SK-N-SH (cell line): ENCODE measurements at regions not wholly inside any gene's neighbourhood (a gene's known extent, or its start where the extent isn't known, plus 50 kb on each side); places are given as distances from the start of the nearest gene placed in this dataset.
A peak's percentile ranks its signal among the peaks of the same experiment; 100 is the strongest.

Experiments
- CTCF ChIA-PET: fragments of 300-600, 350-600 bp; formaldehyde crosslinking; extraction: SDS; loops from one replicate; lab custom pipeline; 2021; lab: Yijun Ruan, JAX
- POLR2A ChIA-PET: fragments of 350-600 bp; sonication (Branson Sonifier 250); formaldehyde crosslinking; extraction: SDS; loops from one replicate; lab custom pipeline; 2020; ENCODE audit warnings: antibody characterized with exemption, inconsistent platforms; lab: Yijun Ruan, JAX
- DNase-seq: peaks from one replicate; pipeline ENCODE4 v3.0.0; 2012
- H2AFZ ChIP-seq: fragments of 200-600 bp; sonication (generic); 2 replicates; pipeline ENCODE4 v1.8.1; 2016; ENCODE audit warnings: antibody characterized with exemption, mild to moderate bottlenecking, low read depth
- H3F3A ChIP-seq: fragments of 200-600 bp; sonication (generic); replicated peaks from 2 replicates; pipeline ENCODE3; 2016; ENCODE audit warnings: antibody characterized with exemption, mild to moderate bottlenecking; ENCODE audit not compliant: insufficient read depth
- H3K27ac ChIP-seq, 2 experiments: fragments of 200-500 bp in 1 of 2; fragments of 200-600 bp in 1 of 2; sonication (Bioruptor generic) in 1 of 2; sonication (generic), shearing (Covaris generic) in 1 of 2; 2 replicates each; pipeline versions ENCODE4 v1.5.1 to v1.6.1; 2014 to 2016; ENCODE audit warnings: low read depth in 2 of 2, inconsistent platforms in 1 of 2, low read length in 1 of 2, mild to moderate bottlenecking in 1 of 2, mixed read lengths in 1 of 2
- H3K27me3 ChIP-seq: fragments of 200-600 bp; sonication (generic), shearing (Covaris generic); 2 replicates; pipeline ENCODE4 v1.6.1; 2016; ENCODE audit warnings: mixed run types; ENCODE audit not compliant: insufficient read depth
- H3K36me3 ChIP-seq, 2 experiments: fragments of 200-500 bp in 1 of 2; fragments of 200-600 bp in 1 of 2; sonication (Bioruptor generic) in 1 of 2; sonication (generic) in 1 of 2; replicated peaks in 1 of 2; 2 replicates each; pipeline versions ENCODE3 to v1.5.1; 2014 to 2016; ENCODE audit warnings: low read length in 1 of 2, mild to moderate bottlenecking in 1 of 2; ENCODE audit not compliant: insufficient read depth in 2 of 2, control insufficient read depth in 1 of 2
- H3K4me1 ChIP-seq, 2 experiments: fragments of 200-500 bp in 1 of 2; fragments of 200-600 bp in 1 of 2; sonication (Bioruptor generic) in 1 of 2; sonication (generic), shearing (Covaris generic) in 1 of 2; 2 replicates each; pipeline versions ENCODE4 v1.5.1 to v1.6.1; 2014 to 2016; ENCODE audit warnings: low read depth in 1 of 2, low read length in 1 of 2, mixed run types in 1 of 2; ENCODE audit not compliant: insufficient read depth in 2 of 2, control insufficient read depth in 1 of 2
- H3K4me2 ChIP-seq: fragments of 200-600 bp; sonication (generic), shearing (Covaris generic); 2 replicates; pipeline ENCODE4 v1.6.1; 2017; ENCODE audit warnings: mixed run types
- H3K4me3 ChIP-seq, 2 experiments: fragments of 200-500 bp in 1 of 2; fragments of 200-600 bp in 1 of 2; sonication (Bioruptor generic) in 1 of 2; sonication (generic), shearing (Covaris generic) in 1 of 2; 2 replicates each; pipeline versions ENCODE4 v1.5.1 to v1.8.1; 2014 to 2016; ENCODE audit warnings: low read depth in 2 of 2, inconsistent platforms in 1 of 2, low read length in 1 of 2, mild to moderate bottlenecking in 1 of 2, mixed read lengths in 1 of 2, moderate library complexity in 1 of 2
- H3K79me2 ChIP-seq: fragments of 200-600 bp; sonication (generic); 2 replicates; pipeline ENCODE4 v1.8.1; 2017; ENCODE audit warnings: mild to moderate bottlenecking; ENCODE audit not compliant: insufficient read depth
- H3K9ac ChIP-seq: fragments of 200-600 bp; sonication (generic); 2 replicates; pipeline ENCODE4 v1.6.1; 2017; ENCODE audit warnings: mixed run types
- H3K9me2 ChIP-seq: fragments of 200-600 bp; sonication (generic); 2 replicates; pipeline ENCODE4 v1.6.1; 2017; ENCODE audit warnings: mixed run types
- H3K9me3 ChIP-seq: fragments of 200-600 bp; sonication (generic); 2 replicates; pipeline ENCODE4 v1.6.1; 2017; ENCODE audit warnings: mixed run types, mild to moderate bottlenecking, moderate library complexity
- H4K20me1 ChIP-seq: fragments of 200-600 bp; sonication (generic); 2 replicates; pipeline ENCODE4 v1.6.1; 2017; ENCODE audit warnings: mild to moderate bottlenecking, mixed run types; ENCODE audit not compliant: insufficient read depth
- EP300 ChIP-seq, 2 experiments: IDR thresholded peaks; 2 replicates each; pipeline versions ENCODE4 v1.4.0 to v1.6.1; 2012; ENCODE audit warnings: borderline replicate concordance in 1 of 2, low read depth in 1 of 2, low read length in 1 of 2
- FOSL2 ChIP-seq: IDR thresholded peaks from 2 replicates; pipeline ENCODE4 v1.4.0; 2012; ENCODE audit warnings: low read depth, mild to moderate bottlenecking, moderate library complexity, borderline replicate concordance
- FOXJ3 ChIP-seq: sonication (generic); formaldehyde crosslinking; IDR thresholded peaks from 2 replicates; pipeline ENCODE4 v1.5.1; 2020; ENCODE audit warnings: mild to moderate bottlenecking, missing genetic modification reagents
- FOXM1 ChIP-seq: IDR thresholded peaks from 2 replicates; pipeline ENCODE4 v1.4.0; 2012; ENCODE audit warnings: low read depth, mild to moderate bottlenecking
- GABPA ChIP-seq: IDR thresholded peaks from 2 replicates; pipeline ENCODE4 v1.4.0; 2012; ENCODE audit warnings: low read depth, mild to moderate bottlenecking
- JUND ChIP-seq: IDR thresholded peaks from 2 replicates; pipeline ENCODE4 v1.4.0; 2012
- MEF2A ChIP-seq: IDR thresholded peaks from 2 replicates; pipeline ENCODE4 v1.4.0; 2012; ENCODE audit warnings: low read depth, borderline replicate concordance
- RAD21 ChIP-seq: IDR thresholded peaks from 2 replicates; pipeline ENCODE4 v1.6.1; 2012; ENCODE audit warnings: mild to moderate bottlenecking, low read length
- RFX5 ChIP-seq: IDR thresholded peaks from 2 replicates; pipeline ENCODE4 v1.6.1; 2012; ENCODE audit warnings: mild to moderate bottlenecking, improper control_type of control experiment, low read length
- TCF12 ChIP-seq: IDR thresholded peaks from 2 replicates; pipeline ENCODE4 v1.4.0; 2012
- TEAD4 ChIP-seq: IDR thresholded peaks from 2 replicates; pipeline ENCODE4 v1.4.0; 2012; ENCODE audit warnings: mild to moderate bottlenecking, borderline replicate concordance; ENCODE audit not compliant: insufficient read depth
- WGBS: methylation state at CpG from one replicate; pipeline ENCODE4 v1.1.6; 2017; ENCODE audit warnings: low lambda C conversion rate; 5-methylcytosine and 5-hydroxymethylcytosine counted together
- TF ChIP-seq, protein P1 (sequence below): fragments of 200-600 bp; sonication (generic); IDR thresholded peaks from 2 replicates; pipeline ENCODE4 v1.6.1; 2017; ENCODE audit warnings: antibody characterized with exemption, mild to moderate bottlenecking, moderate library complexity
- TF ChIP-seq, protein P2 (sequence below): IDR thresholded peaks from 2 replicates; pipeline ENCODE4; 2012
- TF ChIP-seq, protein P3 (sequence below): IDR thresholded peaks from 2 replicates; pipeline ENCODE4 v1.4.0; 2012; ENCODE audit warnings: low read depth, borderline replicate concordance

DNA sequence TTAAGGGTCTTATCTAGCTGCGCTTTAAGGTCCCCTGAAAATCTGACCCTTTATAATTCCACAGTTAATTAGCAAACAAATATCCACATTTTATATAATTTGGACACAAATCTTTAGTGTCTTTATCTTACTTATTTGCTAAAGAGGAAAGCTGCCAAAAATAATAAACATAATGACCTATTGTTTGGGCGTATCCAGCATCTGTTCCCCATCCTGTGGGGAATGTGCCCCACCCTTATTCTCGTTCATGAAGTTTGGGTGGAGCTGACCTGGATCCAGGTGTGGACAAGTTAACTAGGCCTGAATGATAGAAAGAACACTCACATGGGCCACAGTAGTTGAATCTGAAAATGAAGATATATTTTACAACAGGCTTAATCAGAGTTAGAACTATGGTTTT lies 218.3 kb downstream of the CRPPA start:
- no peak overlapping the region for H3K9ac ChIP-seq
- ChIA-PET POLR2A (no interaction called here), CTCF (interaction anchor here (0.7 to 1.3 kb wide), 3 partner anchors 11 to 218 kb away, joined by 3 to 4 read pairs (median 4); partner anchors contain the start of gene CRPPA)
- no peak overlapping the region for H2AFZ ChIP-seq
- no peaks in the 10 kb centered on the region for H3K9me3 ChIP-seq
- no peaks in the 10 kb centered on the region for H3K9me2 ChIP-seq
- H3F3A ChIP-seq, result no peaks in the 10 kb centered on the region
- no peak overlapping the region for H3K4me2 ChIP-seq
- TF ChIP-seq GABPA (no peak), FOXM1 (no peak), RFX5 (no peak), FOSL2 (no peak), EP300 (IDR thresholded peaks at IDR 0.05; ENCODE audit: borderline replicate concordance in 1 of 2, low read depth in 1 of 2, low read length in 1 of 2) (no peak)
- TF ChIP-seq, protein P1, sequence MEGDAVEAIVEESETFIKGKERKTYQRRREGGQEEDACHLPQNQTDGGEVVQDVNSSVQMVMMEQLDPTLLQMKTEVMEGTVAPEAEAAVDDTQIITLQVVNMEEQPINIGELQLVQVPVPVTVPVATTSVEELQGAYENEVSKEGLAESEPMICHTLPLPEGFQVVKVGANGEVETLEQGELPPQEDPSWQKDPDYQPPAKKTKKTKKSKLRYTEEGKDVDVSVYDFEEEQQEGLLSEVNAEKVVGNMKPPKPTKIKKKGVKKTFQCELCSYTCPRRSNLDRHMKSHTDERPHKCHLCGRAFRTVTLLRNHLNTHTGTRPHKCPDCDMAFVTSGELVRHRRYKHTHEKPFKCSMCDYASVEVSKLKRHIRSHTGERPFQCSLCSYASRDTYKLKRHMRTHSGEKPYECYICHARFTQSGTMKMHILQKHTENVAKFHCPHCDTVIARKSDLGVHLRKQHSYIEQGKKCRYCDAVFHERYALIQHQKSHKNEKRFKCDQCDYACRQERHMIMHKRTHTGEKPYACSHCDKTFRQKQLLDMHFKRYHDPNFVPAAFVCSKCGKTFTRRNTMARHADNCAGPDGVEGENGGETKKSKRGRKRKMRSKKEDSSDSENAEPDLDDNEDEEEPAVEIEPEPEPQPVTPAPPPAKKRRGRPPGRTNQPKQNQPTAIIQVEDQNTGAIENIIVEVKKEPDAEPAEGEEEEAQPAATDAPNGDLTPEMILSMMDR, result no peak
- TF ChIP-seq, protein P2, sequence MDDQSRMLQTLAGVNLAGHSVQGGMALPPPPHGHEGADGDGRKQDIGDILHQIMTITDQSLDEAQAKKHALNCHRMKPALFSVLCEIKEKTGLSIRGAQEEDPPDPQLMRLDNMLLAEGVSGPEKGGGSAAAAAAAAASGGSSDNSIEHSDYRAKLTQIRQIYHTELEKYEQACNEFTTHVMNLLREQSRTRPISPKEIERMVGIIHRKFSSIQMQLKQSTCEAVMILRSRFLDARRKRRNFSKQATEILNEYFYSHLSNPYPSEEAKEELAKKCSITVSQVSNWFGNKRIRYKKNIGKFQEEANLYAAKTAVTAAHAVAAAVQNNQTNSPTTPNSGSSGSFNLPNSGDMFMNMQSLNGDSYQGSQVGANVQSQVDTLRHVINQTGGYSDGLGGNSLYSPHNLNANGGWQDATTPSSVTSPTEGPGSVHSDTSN, result no peak
- no peaks in the 10 kb centered on the region for H3K79me2 ChIP-seq
- H3K36me3 ChIP-seq, result no peaks in the 10 kb centered on the region
- DNase-seq, result no peak
- no peaks in the 10 kb centered on the region for H4K20me1 ChIP-seq
- no peaks in the 10 kb centered on the region for H3K27me3 ChIP-seq
- peaks cover 0 to 18% of the 10 kb centered on the region in 2 experiments; a peak in 2 of 4 replicates for H3K4me1 ChIP-seq
- H3K4me3 ChIP-seq, result no peak overlapping the region
- peak overlapping the region in 1 of 2 experiments; percentile 92; a peak in 2 of 4 replicates for H3K27ac ChIP-seq
- WGBS, result 23% methylated on average over 3 of the region's 3 CpGs

- no peak for TF ChIP-seq FOXJ3 (CRISPR knock-in tag)
- no peak for TF ChIP-seq JUND
- no peak for TF ChIP-seq RFX5
- no peak for TF ChIP-seq RAD21
- TF ChIP-seq, protein P2, result no peak
- TF ChIP-seq TCF12, result no peak
- TF ChIP-seq, protein P3, sequence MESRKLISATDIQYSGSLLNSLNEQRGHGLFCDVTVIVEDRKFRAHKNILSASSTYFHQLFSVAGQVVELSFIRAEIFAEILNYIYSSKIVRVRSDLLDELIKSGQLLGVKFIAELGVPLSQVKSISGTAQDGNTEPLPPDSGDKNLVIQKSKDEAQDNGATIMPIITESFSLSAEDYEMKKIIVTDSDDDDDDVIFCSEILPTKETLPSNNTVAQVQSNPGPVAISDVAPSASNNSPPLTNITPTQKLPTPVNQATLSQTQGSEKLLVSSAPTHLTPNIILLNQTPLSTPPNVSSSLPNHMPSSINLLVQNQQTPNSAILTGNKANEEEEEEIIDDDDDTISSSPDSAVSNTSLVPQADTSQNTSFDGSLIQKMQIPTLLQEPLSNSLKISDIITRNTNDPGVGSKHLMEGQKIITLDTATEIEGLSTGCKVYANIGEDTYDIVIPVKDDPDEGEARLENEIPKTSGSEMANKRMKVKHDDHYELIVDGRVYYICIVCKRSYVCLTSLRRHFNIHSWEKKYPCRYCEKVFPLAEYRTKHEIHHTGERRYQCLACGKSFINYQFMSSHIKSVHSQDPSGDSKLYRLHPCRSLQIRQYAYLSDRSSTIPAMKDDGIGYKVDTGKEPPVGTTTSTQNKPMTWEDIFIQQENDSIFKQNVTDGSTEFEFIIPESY, result no peak
- TF ChIP-seq TEAD4, result no peak
- TF ChIP-seq MEF2A, result no peak
- H3K9ac ChIP-seq, result no peak overlapping the region
- H3K27ac ChIP-seq, result peak overlapping the region in 1 of 2 experiments; percentile 92; a peak in 2 of 4 replicates
- no peaks in the 10 kb centered on the region for H4K20me1 ChIP-seq
- ChIA-PET CTCF (interaction anchor here (0.7 kb wide), 1 partner anchor 11 kb away, joined by 3 read pairs; no protein-coding TSS in a partner anchor), POLR2A (no interaction called here)
- H3K36me3 ChIP-seq, result no peaks in the 10 kb centered on the region
- no peak overlapping the region for H3K4me2 ChIP-seq
- H3F3A ChIP-seq, result no peaks in the 10 kb centered on the region
- H3K4me3 ChIP-seq, result no peak overlapping the region
- no peak for DNase-seq
- no peaks in the 10 kb centered on the region for H3K79me2 ChIP-seq
- no peaks in the 10 kb centered on the region for H3K27me3 ChIP-seq
- H3K9me3 ChIP-seq, result no peaks in the 10 kb centered on the region
- peaks cover 0 to 18% of the 10 kb centered on the region in 2 experiments; a peak in 2 of 4 replicates for H3K4me1 ChIP-seq
- no peaks in the 10 kb centered on the region for H3K9me2 ChIP-seq
- H2AFZ ChIP-seq, result no peak overlapping the region
Measured at GRCh38 chr7:16202303-16202702, 219.0 kb downstream of the CRPPA start.
